ENCODE measurements at regions not wholly inside any gene's neighbourhood (a gene's known extent, or its start where the extent isn't known, plus 50 kb on each side); places are given as distances from the start of the nearest gene placed in this dataset.

GRCh38 chr5:98664736-98665135 lies 108.7 kb upstream of the RGMB start:
- TF ChIP-seq POLR2A (IDR thresholded peaks at IDR 0.05) (no peak), CTCF (IDR thresholded peaks at IDR 0.05) (no peak)
